Activated CD4-positive, alpha-beta memory T cell treated with anti-CD3 and anti-CD28 coated beads, Interleukin-2, amount 10 ng/mL, durations not matched to agents 7 days and 5 days (primary cell): ENCODE measurements at regions not wholly inside any gene's neighbourhood (a gene's known extent, or its start where the extent isn't known, plus 50 kb on each side); places are given as distances from the start of the nearest gene placed in this dataset.
"Not testable (repeated sequence)": the region's sequence is repeated elsewhere in the genome, so short reads cannot be mapped to it uniquely, and the experiment has no call there.

Experiments
- CTCF ChIA-PET: fragments of 350-600 bp; sonication (Branson Sonifier 250); formaldehyde crosslinking; loops from one replicate; lab custom pipeline; 2021; ENCODE audit warnings: antibody characterized with exemption, inconsistent platforms; lab: Charles Lee
- POLR2A ChIA-PET: fragments of 350-600 bp; sonication (Branson Sonifier 250); formaldehyde crosslinking; loops from one replicate; lab custom pipeline; 2021; ENCODE audit warnings: antibody characterized with exemption; lab: Charles Lee
- DNase-seq: peaks from one replicate; pipeline ENCODE4 v3.0.0-alpha.2; 2020
- H3K27ac Mint-ChIP-seq: one replicate; pipeline ENCODE4 v1.8.0; 2021; ENCODE audit warnings: mild to moderate bottlenecking, mixed read lengths
- H3K27me3 Mint-ChIP-seq: one replicate; pipeline ENCODE4 v1.8.0; 2021; ENCODE audit warnings: mixed read lengths
- H3K36me3 Mint-ChIP-seq: one replicate; pipeline ENCODE4 v1.8.0; 2021; ENCODE audit warnings: low read depth, mixed read lengths
- H3K4me1 Mint-ChIP-seq: one replicate; pipeline ENCODE4 v1.8.0; 2021; ENCODE audit warnings: mixed read lengths
- H3K4me3 Mint-ChIP-seq: one replicate; pipeline ENCODE4 v1.8.0; 2021; ENCODE audit warnings: mild to moderate bottlenecking, mixed read lengths
- H3K9me3 Mint-ChIP-seq: one replicate; pipeline ENCODE4 v1.8.0; 2021; ENCODE audit warnings: mixed read lengths

- Mint-ChIP-seq H3K4me3 (no peak overlapping the region), H3K36me3 (no peaks in the 10 kb centered on the region), H3K9me3 (peaks cover 13% of the 10 kb centered on the region), H3K27ac (no peak overlapping the region), H3K4me1 (no peaks in the 10 kb centered on the region), H3K27me3 (no peaks in the 10 kb centered on the region)
- POLR2A ChIA-PET = no interaction called here
- CTCF ChIA-PET = no interaction called here
- no peak for DNase-seq
These were observed 772.9 kb upstream of the CRIM1 start for GRCh38 chr2:35582637-35583036.

DNA sequence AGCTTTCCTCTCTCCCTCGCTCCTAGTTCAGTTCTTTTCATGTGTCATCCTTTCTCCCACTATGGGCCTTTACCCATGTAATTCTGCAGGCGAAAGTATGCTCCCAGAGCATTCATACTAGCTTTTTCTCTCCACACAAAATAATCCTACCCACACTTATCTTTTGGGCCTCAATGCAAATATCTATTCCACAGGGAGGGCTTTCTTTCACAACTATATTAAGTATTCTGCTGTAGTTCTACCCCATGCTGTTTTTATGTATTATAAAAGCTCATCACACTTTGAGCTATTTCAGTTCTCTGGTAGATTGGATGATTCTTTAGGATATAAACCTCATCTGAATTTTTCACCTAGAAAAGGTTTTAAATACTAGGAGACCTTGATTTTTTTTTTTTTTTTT lies 774.6 kb upstream of the CRIM1 start:
- POLR2A ChIA-PET = no interaction called here
- Mint-ChIP-seq H3K4me3 (no peak overlapping the region), H3K9me3 (peaks cover 7% of the 10 kb centered on the region), H3K27ac (no peak overlapping the region), H3K36me3 (no peaks in the 10 kb centered on the region), H3K4me1 (no peaks in the 10 kb centered on the region), H3K27me3 (no peaks in the 10 kb centered on the region)
- CTCF ChIA-PET = no interaction called here
- DNase-seq = no peak

DNA sequence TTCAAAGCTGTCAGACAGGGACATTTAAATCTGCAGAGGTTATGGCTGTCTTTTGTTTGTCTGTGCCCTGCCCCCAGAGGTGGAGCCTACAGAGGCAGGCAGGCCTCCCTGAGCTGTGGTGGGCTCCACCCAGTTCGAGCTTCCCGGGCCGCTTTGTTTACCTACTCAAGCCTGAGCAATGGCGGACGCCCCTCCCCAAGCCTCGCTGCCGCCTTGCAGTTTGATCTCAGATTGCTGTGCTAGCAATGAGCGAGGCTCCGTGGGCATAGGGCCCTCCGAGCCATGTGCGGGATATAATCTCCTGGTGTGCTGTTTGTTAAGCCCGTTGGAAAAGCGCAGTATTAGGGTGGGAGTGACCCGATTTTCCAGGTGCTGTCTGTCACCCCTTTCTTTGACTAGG lies 787.0 kb upstream of the CRIM1 start:
- DNase-seq, H3K4me1 Mint-ChIP-seq, H3K36me3 Mint-ChIP-seq, H3K27me3 Mint-ChIP-seq, H3K9me3 Mint-ChIP-seq, H3K4me3 Mint-ChIP-seq, POLR2A ChIA-PET, H3K27ac Mint-ChIP-seq, CTCF ChIA-PET: not testable (repeated sequence)

DNA sequence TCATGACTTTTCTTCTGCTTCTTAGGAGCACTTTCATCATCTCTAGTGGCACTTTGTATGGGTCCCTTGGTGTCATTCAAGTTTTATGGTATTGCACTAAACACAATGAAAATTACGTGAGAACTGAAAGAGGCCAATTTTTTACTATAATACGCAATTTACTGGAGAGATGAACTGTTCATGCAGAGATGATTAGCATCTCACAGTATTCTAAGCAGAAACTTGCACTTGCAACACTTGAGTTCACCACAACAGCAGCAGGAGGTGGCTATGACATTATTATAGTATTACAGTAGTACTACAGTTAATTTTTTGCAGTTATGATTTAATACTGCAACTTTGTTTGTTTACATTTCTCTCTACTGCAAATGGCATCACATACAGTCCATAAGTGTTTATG lies 793.1 kb upstream of the CRIM1 start:
- Mint-ChIP-seq H3K4me3 (no peak overlapping the region), H3K27ac (no peak overlapping the region), H3K27me3 (no peaks in the 10 kb centered on the region), H3K9me3 (no peaks in the 10 kb centered on the region), H3K4me1 (no peaks in the 10 kb centered on the region), H3K36me3 (no peaks in the 10 kb centered on the region)
- POLR2A ChIA-PET = no interaction called here
- DNase-seq = no peak
- CTCF ChIA-PET = no interaction called here

- H3K9me3 Mint-ChIP-seq = no peaks in the 10 kb centered on the region
- H3K36me3 Mint-ChIP-seq = no peaks in the 10 kb centered on the region
- H3K27me3 Mint-ChIP-seq = no peaks in the 10 kb centered on the region
- no peak overlapping the region for H3K27ac Mint-ChIP-seq
- POLR2A ChIA-PET = no interaction called here
- CTCF ChIA-PET = no interaction called here
- no peaks in the 10 kb centered on the region for H3K4me1 Mint-ChIP-seq
- no peak overlapping the region for H3K4me3 Mint-ChIP-seq
- DNase-seq = no peak
These were observed 807.4 kb upstream of the CRIM1 start for GRCh38 chr2:35548171-35548570.

GRCh38 chr2:35545301-35545700 lies 810.3 kb upstream of the CRIM1 start:
- no peak for DNase-seq
- ChIA-PET POLR2A (no interaction called here), CTCF (no interaction called here)
- Mint-ChIP-seq H3K9me3 (no peaks in the 10 kb centered on the region), H3K27me3 (no peaks in the 10 kb centered on the region), H3K27ac (no peak overlapping the region), H3K4me1 (no peaks in the 10 kb centered on the region), H3K4me3 (no peak overlapping the region), H3K36me3 (no peaks in the 10 kb centered on the region)

DNA sequence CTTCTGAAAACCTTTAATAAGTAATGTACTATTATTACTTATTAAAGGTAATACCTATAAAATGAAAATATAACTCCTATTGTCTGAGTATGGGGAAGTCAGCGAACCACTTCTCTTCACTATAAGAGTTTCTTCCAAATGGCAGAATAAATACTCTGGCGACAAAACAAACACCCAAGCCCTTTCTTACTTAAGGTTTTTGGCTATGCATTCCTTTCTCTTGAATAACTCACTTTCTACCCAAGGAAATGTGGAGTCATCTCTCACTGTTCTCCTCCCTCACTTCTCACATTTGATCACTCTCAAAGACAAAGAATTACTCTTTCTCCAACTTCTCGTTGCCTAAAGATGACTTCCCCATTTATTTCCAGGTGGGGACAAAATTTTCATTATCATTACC lies 816.8 kb upstream of the CRIM1 start:
- no peaks in the 10 kb centered on the region for H3K36me3 Mint-ChIP-seq

GRCh38 chr2:35530615-35531135 lies 824.9 kb upstream of the CRIM1 start:
- Mint-ChIP-seq H3K4me3 (no peak overlapping the region), H3K36me3 (no peaks in the 10 kb centered on the region), H3K9me3 (peaks cover 7% of the 10 kb centered on the region), H3K4me1 (no peaks in the 10 kb centered on the region), H3K27me3 (no peaks in the 10 kb centered on the region), H3K27ac (no peak overlapping the region)
- DNase-seq = no peak
- CTCF ChIA-PET = no interaction called here
- POLR2A ChIA-PET = no interaction called here

More for the DNA sequence above, 816.8 kb upstream of the CRIM1 start:
- H3K9me3 Mint-ChIP-seq = no peaks in the 10 kb centered on the region
- no peak overlapping the region for H3K4me3 Mint-ChIP-seq
- H3K27me3 Mint-ChIP-seq = no peaks in the 10 kb centered on the region
- DNase-seq = no peak
- POLR2A ChIA-PET = no interaction called here
- no peaks in the 10 kb centered on the region for H3K4me1 Mint-ChIP-seq
- CTCF ChIA-PET = no interaction called here
- H3K27ac Mint-ChIP-seq = no peak overlapping the region

GRCh38 chr2:35526741-35527140 lies 828.8 kb upstream of the CRIM1 start:
- no peaks in the 10 kb centered on the region for H3K36me3 Mint-ChIP-seq
- H3K4me1 Mint-ChIP-seq = no peaks in the 10 kb centered on the region
- ChIA-PET POLR2A (no interaction called here), CTCF (no interaction called here)
- no peak overlapping the region for H3K4me3 Mint-ChIP-seq
- peaks cover 12% of the 10 kb centered on the region for H3K9me3 Mint-ChIP-seq
- H3K27ac Mint-ChIP-seq = no peak overlapping the region
- DNase-seq = no peak
- no peaks in the 10 kb centered on the region for H3K27me3 Mint-ChIP-seq

- Mint-ChIP-seq H3K27ac (no peak overlapping the region), H3K27me3 (no peaks in the 10 kb centered on the region), H3K4me3 (no peak overlapping the region), H3K4me1 (no peaks in the 10 kb centered on the region), H3K9me3 (peaks cover 13% of the 10 kb centered on the region), H3K36me3 (no peaks in the 10 kb centered on the region)
- CTCF ChIA-PET = no interaction called here
- POLR2A ChIA-PET = no interaction called here
- no peak for DNase-seq
These were observed 833.1 kb upstream of the CRIM1 start for GRCh38 chr2:35522450-35522849.

GRCh38 chr2:35510636-35511035 lies 844.9 kb upstream of the CRIM1 start:
- no peak for DNase-seq
- H3K36me3 Mint-ChIP-seq = no peaks in the 10 kb centered on the region
- H3K4me1 Mint-ChIP-seq = no peaks in the 10 kb centered on the region
- H3K27ac Mint-ChIP-seq = no peak overlapping the region
- H3K4me3 Mint-ChIP-seq = no peak overlapping the region
- no peaks in the 10 kb centered on the region for H3K9me3 Mint-ChIP-seq
- no peaks in the 10 kb centered on the region for H3K27me3 Mint-ChIP-seq
- CTCF ChIA-PET = no interaction called here
- POLR2A ChIA-PET = no interaction called here

DNA sequence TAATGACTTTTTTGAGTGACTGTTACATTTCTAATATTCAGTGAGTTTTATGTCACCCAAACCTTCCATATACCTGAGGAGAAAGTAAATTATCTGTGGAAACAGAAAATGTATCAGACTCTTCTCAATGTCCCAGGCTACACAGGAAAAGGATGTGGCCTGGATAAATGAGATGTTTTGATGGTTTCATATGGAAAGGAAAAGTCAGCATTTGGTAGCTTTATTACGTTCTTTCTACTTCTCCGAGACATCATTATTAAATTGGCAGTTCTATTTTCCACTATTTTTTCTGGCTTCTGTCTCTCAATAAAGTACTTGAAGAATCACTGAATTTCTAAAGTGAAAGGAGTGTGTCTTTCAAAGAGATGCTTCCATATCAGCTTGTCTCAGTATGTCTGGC lies 847.0 kb upstream of the CRIM1 start:
- no peaks in the 10 kb centered on the region for H3K9me3 Mint-ChIP-seq
- no peaks in the 10 kb centered on the region for H3K36me3 Mint-ChIP-seq
- CTCF ChIA-PET = no interaction called here
- no peak overlapping the region for H3K4me3 Mint-ChIP-seq
- no peak for DNase-seq
- no peaks in the 10 kb centered on the region for H3K4me1 Mint-ChIP-seq
- H3K27ac Mint-ChIP-seq = no peak overlapping the region
- no peaks in the 10 kb centered on the region for H3K27me3 Mint-ChIP-seq
- POLR2A ChIA-PET = no interaction called here

DNA sequence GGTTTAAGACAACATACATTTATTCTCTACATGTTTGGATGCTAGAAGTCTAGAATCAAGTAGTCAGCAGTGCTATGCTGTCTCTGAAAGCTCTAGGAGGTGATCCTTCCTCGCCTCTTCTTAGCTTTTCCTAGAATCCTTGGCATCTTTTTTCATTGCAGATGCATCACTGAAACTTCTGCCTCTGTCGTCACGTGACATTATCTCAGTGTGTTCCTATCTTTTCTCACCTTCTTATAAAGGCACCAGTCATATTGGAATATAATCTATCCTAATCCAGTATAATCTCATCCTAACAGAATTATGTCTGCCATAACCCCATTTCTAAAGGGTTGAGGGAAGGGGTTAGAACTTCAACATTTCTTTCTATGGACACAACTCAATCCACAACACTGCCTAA lies 851.2 kb upstream of the CRIM1 start:
- H3K27ac Mint-ChIP-seq = no peak overlapping the region
- CTCF ChIA-PET = no interaction called here
- no peak for DNase-seq
- POLR2A ChIA-PET = no interaction called here
- no peaks in the 10 kb centered on the region for H3K9me3 Mint-ChIP-seq
- H3K27me3 Mint-ChIP-seq = no peaks in the 10 kb centered on the region
- H3K4me3 Mint-ChIP-seq = no peak overlapping the region
- no peaks in the 10 kb centered on the region for H3K4me1 Mint-ChIP-seq
- H3K36me3 Mint-ChIP-seq = no peaks in the 10 kb centered on the region

GRCh38 chr2:35503738-35504199 lies 851.8 kb upstream of the CRIM1 start:
- Mint-ChIP-seq H3K9me3 (no peaks in the 10 kb centered on the region), H3K27ac (no peak overlapping the region), H3K4me1 (no peaks in the 10 kb centered on the region), H3K36me3 (no peaks in the 10 kb centered on the region), H3K27me3 (no peaks in the 10 kb centered on the region), H3K4me3 (no peak overlapping the region)
- CTCF ChIA-PET = no interaction called here
- POLR2A ChIA-PET = no interaction called here
- DNase-seq = no peak
